CD14-positive monocyte (primary cell): ENCODE measurements at regions not wholly inside any gene's neighbourhood (a gene's known extent, or its start where the extent isn't known, plus 50 kb on each side); places are given as distances from the start of the nearest gene placed in this dataset.

ENCODE experiments used
- DNase-seq, 3 donors: peaks; one replicate each; pipeline ENCODE4 v3.0.0-alpha.2; 2011 to 2022
- H2AFZ ChIP-seq: 2 replicates; pipeline ENCODE4 v1.6.0; 2012; ENCODE audit warnings: mild to moderate bottlenecking, low read depth, low read length, inconsistent platforms; ENCODE audit not compliant: insufficient read depth, poor library complexity, severe bottlenecking
- H3K27ac ChIP-seq, 2 donors: 1 replicate in 1 of 2; 2 replicates in 1 of 2; pipeline ENCODE4 v1.5.1; 2012 to 2013; ENCODE audit warnings: low read length in 2 of 2, control low read depth in 1 of 2, inconsistent platforms in 1 of 2, low read depth in 1 of 2, mild to moderate bottlenecking in 1 of 2
- H3K27me3 ChIP-seq, 2 donors: one replicate each; pipeline versions ENCODE4 v1.6.0 to v1.6.1; 2011 to 2013; ENCODE audit warnings: low read length in 2 of 2; ENCODE audit not compliant: control insufficient read depth in 2 of 2, insufficient read depth in 2 of 2
- H3K36me3 ChIP-seq, 2 donors: replicated peaks in 1 of 2; 1 replicate in 1 of 2; 2 replicates in 1 of 2; pipeline versions ENCODE4 v1.5.1 to v1.6.1; 2012 to 2013; ENCODE audit warnings: low read length in 2 of 2, control low read depth in 1 of 2, inconsistent platforms in 1 of 2, mild to moderate bottlenecking in 1 of 2; ENCODE audit not compliant: insufficient read depth in 2 of 2, control insufficient read depth in 1 of 2
- H3K4me1 ChIP-seq, 2 donors: 1 replicate in 1 of 2; 2 replicates in 1 of 2; pipeline versions ENCODE4 v1.5.1 to v1.6.1; 2012 to 2013; ENCODE audit warnings: low read length in 2 of 2, control low read depth in 1 of 2, inconsistent platforms in 1 of 2, mild to moderate bottlenecking in 1 of 2, moderate library complexity in 1 of 2; ENCODE audit not compliant: insufficient read depth in 2 of 2, control insufficient read depth in 1 of 2
- H3K4me2 ChIP-seq: replicated peaks from 2 replicates; pipeline ENCODE3; 2012; ENCODE audit warnings: low read length, moderate library complexity, mild to moderate bottlenecking; ENCODE audit not compliant: poor library complexity, severe bottlenecking; ENCODE audit errors: extremely low read depth
- H3K4me3 ChIP-seq, 3 experiments: fragments of 200-600 bp in 1 of 3; sonication (generic) in 1 of 3; replicated peaks in 1 of 3; 1 replicate in 2 of 3; 2 replicates in 1 of 3; pipeline ENCODE4 v1.5.1; 2011 to 2013; ENCODE audit warnings: low read length in 3 of 3, mild to moderate bottlenecking in 3 of 3, control low read depth in 2 of 3, low read depth in 2 of 3, inconsistent platforms in 1 of 3, moderate library complexity in 1 of 3
- H3K79me2 ChIP-seq: 2 replicates; pipeline ENCODE4 v1.6.0; 2012; ENCODE audit warnings: mild to moderate bottlenecking, control low read depth, inconsistent platforms, low read length, moderate library complexity; ENCODE audit not compliant: insufficient read depth
- H3K9ac ChIP-seq: 2 replicates; pipeline ENCODE4 v1.6.0; 2017; ENCODE audit warnings: low read length, mild to moderate bottlenecking; ENCODE audit not compliant: insufficient read depth, poor library complexity, severe bottlenecking
- H3K9me3 ChIP-seq, 2 donors: replicated peaks in 1 of 2; 1 replicate in 1 of 2; 2 replicates in 1 of 2; pipeline versions ENCODE4 v1.5.1 to v1.6.1; 2012 to 2013; ENCODE audit warnings: low read length in 2 of 2, control low read depth in 1 of 2; ENCODE audit not compliant: control insufficient read depth in 1 of 2, insufficient read depth in 1 of 2
- H4K20me1 ChIP-seq: 2 replicates; pipeline ENCODE4 v1.6.0; 2012; ENCODE audit warnings: mild to moderate bottlenecking, low read length, control low read depth, moderate library complexity; ENCODE audit not compliant: insufficient read depth
- H3K27ac Mint-ChIP-seq, 7 donors: one replicate each; pipeline ENCODE4 v1.8.0; 2020; ENCODE audit warnings: mild to moderate bottlenecking in 7 of 7, mixed read lengths in 7 of 7, moderate library complexity in 6 of 7, inconsistent platforms in 2 of 7
- H3K27me3 Mint-ChIP-seq, 3 donors: one replicate each; pipeline ENCODE4 v1.8.0; 2021 to 2022; ENCODE audit warnings: low read depth in 3 of 3, mild to moderate bottlenecking in 3 of 3, mixed read lengths in 3 of 3, moderate library complexity in 3 of 3, inconsistent platforms in 1 of 3
- H3K36me3 Mint-ChIP-seq, 2 donors: one replicate each; pipeline ENCODE4 v1.8.0; 2020; ENCODE audit warnings: mixed read lengths in 2 of 2, inconsistent platforms in 1 of 2, mild to moderate bottlenecking in 1 of 2
- H3K4me1 Mint-ChIP-seq: one replicate; pipeline ENCODE4 v1.8.0; 2020; ENCODE audit warnings: mild to moderate bottlenecking, mixed read lengths
- H3K4me3 Mint-ChIP-seq, 2 donors: one replicate each; pipeline ENCODE4 v1.8.0; 2020; ENCODE audit warnings: mild to moderate bottlenecking in 2 of 2, mixed read lengths in 2 of 2, moderate library complexity in 1 of 2
- H3K9me3 Mint-ChIP-seq, 7 donors: one replicate each; pipeline ENCODE4 v1.8.0; 2020 to 2022; ENCODE audit warnings: mixed read lengths in 7 of 7, mild to moderate bottlenecking in 6 of 7, moderate library complexity in 6 of 7, inconsistent platforms in 2 of 7
- CTCF ChIP-seq: fragments of 200-600 bp; IDR thresholded peaks from one replicate; pipeline ENCODE4 v1.8.0; 2022; ENCODE audit warnings: antibody characterized with exemption, mild to moderate bottlenecking
- WGBS: methylation state at CpG from one replicate; pipeline ENCODE4 v1.1.5; 2013; ENCODE audit warnings: missing lambda C conversion rate; ENCODE audit not compliant: insufficient coverage; 5-methylcytosine and 5-hydroxymethylcytosine counted together
- intact Hi-C, 2 donors: fragments of 100-400 bp; cut with micrococcal nuclease; formaldehyde crosslinking; loops; one replicate each; pipeline versions ENCODE4 v1.15.0 to v1.15.1; 2023

DNA sequence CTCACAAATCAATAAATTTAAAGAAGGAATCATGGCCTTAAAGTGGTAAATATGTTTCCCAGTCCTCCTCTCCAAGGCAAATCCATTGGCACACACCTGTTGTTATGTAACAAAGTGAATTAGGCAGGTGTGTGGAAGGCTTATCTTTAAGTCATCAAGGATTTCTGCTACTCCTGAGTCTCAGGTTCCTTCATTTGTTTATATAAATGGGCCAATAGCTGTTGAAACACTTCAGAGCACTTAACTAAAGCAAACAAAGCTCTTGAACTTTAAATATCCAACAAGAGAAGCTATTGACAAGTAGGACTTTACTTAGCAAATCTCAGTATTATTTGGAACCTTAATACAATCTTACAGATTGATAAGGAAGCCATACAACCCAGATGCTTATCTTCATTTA lies 99.3 kb upstream of the ESRRG start:
- intact Hi-C loops, result no loop called here
- no peaks in the 10 kb centered on the region for H4K20me1 ChIP-seq
- no peak overlapping the region for H3K27ac Mint-ChIP-seq

GRCh38 chr1:216820345-216820744 lies 97.1 kb upstream of the ESRRG start:
- intact Hi-C loops, result no loop called here
- 91% methylated on average over 2 of the region's 3 CpGs for WGBS

More for the DNA sequence above, 99.3 kb upstream of the ESRRG start:
- Histone ChIP-seq H3K9ac (no peak overlapping the region), H3K36me3 (no peaks in the 10 kb centered on the region), H3K9me3 (no peaks in the 10 kb centered on the region), H3K79me2 (no peaks in the 10 kb centered on the region), H3K4me1 (no peaks in the 10 kb centered on the region), H3K27ac (no peak overlapping the region), H3K27me3 (no peaks in the 10 kb centered on the region), H2AFZ (no peak overlapping the region), H3K4me3 (no peak overlapping the region), H3K4me2 (no peak overlapping the region)
- Mint-ChIP-seq H3K4me1 (no peaks in the 10 kb centered on the region), H3K9me3 (peaks cover 0 to 2% (median 0%) of the 10 kb centered on the region in 7 donors), H3K27me3 (no peaks in the 10 kb centered on the region), H3K36me3 (no peaks in the 10 kb centered on the region), H3K4me3 (no peak overlapping the region)
- no peak for TF ChIP-seq CTCF
- DNase-seq, result no peak

More at GRCh38 chr1:216820345-216820744, 97.1 kb upstream of the ESRRG start:
- Histone ChIP-seq H3K27me3 (no peaks in the 10 kb centered on the region), H3K4me3 (no peak overlapping the region), H3K4me2 (no peak overlapping the region), H3K27ac (no peak overlapping the region), H3K4me1 (no peaks in the 10 kb centered on the region), H3K9me3 (no peaks in the 10 kb centered on the region), H4K20me1 (no peaks in the 10 kb centered on the region), H3K79me2 (no peaks in the 10 kb centered on the region), H2AFZ (no peak overlapping the region), H3K36me3 (no peaks in the 10 kb centered on the region), H3K9ac (no peak overlapping the region)
- H3K4me3 Mint-ChIP-seq, result no peak overlapping the region
- no peak for TF ChIP-seq CTCF
- H3K27ac Mint-ChIP-seq, result no peak overlapping the region
- H3K4me1 Mint-ChIP-seq, result no peaks in the 10 kb centered on the region
- H3K9me3 Mint-ChIP-seq, result peaks cover 0 to 2% (median 0%) of the 10 kb centered on the region in 7 donors
- no peak for DNase-seq
- H3K36me3 Mint-ChIP-seq, result no peaks in the 10 kb centered on the region
- H3K27me3 Mint-ChIP-seq, result no peaks in the 10 kb centered on the region
